DOHH2 (cell line): ENCODE measurements at regions not wholly inside any gene's neighbourhood (a gene's known extent, or its start where the extent isn't known, plus 50 kb on each side); places are given as distances from the start of the nearest gene placed in this dataset.

Source experiments
- H3F3A ChIP-seq: fragments of 200-600 bp; sonication (generic), shearing (Covaris generic); 2 replicates; pipeline ENCODE4 v1.6.0; 2016; ENCODE audit warnings: antibody characterized with exemption, mild to moderate bottlenecking; ENCODE audit not compliant: control insufficient read depth, insufficient read depth
- H3K27ac ChIP-seq: fragments of 200-600 bp; sonication (generic); 2 replicates; pipeline ENCODE4 v1.5.1; 2014; ENCODE audit warnings: low read depth, mild to moderate bottlenecking, low read length, moderate library complexity
- H3K27me3 ChIP-seq: fragments of 200-600 bp; sonication (generic); 2 replicates; pipeline ENCODE4 v1.6.1; 2014; ENCODE audit warnings: mild to moderate bottlenecking, low read length, mixed read lengths; ENCODE audit not compliant: control insufficient read depth
- H3K36me3 ChIP-seq: fragments of 200-600 bp; sonication (generic); 2 replicates; pipeline ENCODE4 v1.6.1; 2014; ENCODE audit warnings: mild to moderate bottlenecking, low read length, moderate library complexity, mixed read lengths; ENCODE audit not compliant: control insufficient read depth
- H3K4me1 ChIP-seq: fragments of 200-600 bp; sonication (generic); 2 replicates; pipeline ENCODE4 v1.6.1; 2014; ENCODE audit warnings: mild to moderate bottlenecking, low read length, mixed read lengths; ENCODE audit not compliant: control insufficient read depth
- H3K4me2 ChIP-seq: fragments of 200-600 bp; sonication (generic); 2 replicates; pipeline ENCODE4 v1.6.0; 2014; ENCODE audit warnings: mild to moderate bottlenecking, low read length, moderate library complexity
- H3K4me3 ChIP-seq: fragments of 200-600 bp; sonication (generic); 2 replicates; pipeline ENCODE4 v1.5.1; 2014; ENCODE audit warnings: mild to moderate bottlenecking, low read length, mixed read lengths
- H3K79me2 ChIP-seq: fragments of 200-600 bp; sonication (generic); 2 replicates; pipeline ENCODE4 v1.6.1; 2014; ENCODE audit warnings: mild to moderate bottlenecking, low read length, mixed read lengths; ENCODE audit not compliant: control insufficient read depth
- H3K9me2 ChIP-seq: fragments of 200-600 bp; sonication (generic); replicated peaks from 2 replicates; pipeline ENCODE4 v1.6.1; 2014; ENCODE audit warnings: mild to moderate bottlenecking, low read length, mixed read lengths; ENCODE audit not compliant: control insufficient read depth
- H3K9me3 ChIP-seq: fragments of 200-600 bp; sonication (generic); 2 replicates; pipeline ENCODE4 v1.6.1; 2014; ENCODE audit warnings: antibody characterized with exemption, low read length, mixed read lengths; ENCODE audit not compliant: control insufficient read depth, insufficient read depth
- H4K20me1 ChIP-seq: fragments of 200-600 bp; sonication (generic); 2 replicates; pipeline ENCODE4 v1.6.0; 2014; ENCODE audit warnings: low read depth, mild to moderate bottlenecking, antibody characterized with exemption, low read length, moderate library complexity; ENCODE audit not compliant: control insufficient read depth, insufficient read depth
- EZH2phosphoT487 ChIP-seq: fragments of 200-600 bp; sonication (generic); IDR thresholded peaks from 2 replicates; pipeline ENCODE4 v1.6.1; 2017; ENCODE audit warnings: borderline replicate concordance, mild to moderate bottlenecking, antibody characterized with exemption, low read length, moderate library complexity, mixed read lengths
- TF ChIP-seq, protein P1 (sequence below): fragments of 200-600 bp; sonication (generic); IDR thresholded peaks from one replicate; pipeline ENCODE4 v1.5.1; 2014; ENCODE audit warnings: antibody characterized with exemption, mild to moderate bottlenecking, low read depth, low read length; ENCODE audit not compliant: poor library complexity, severe bottlenecking

DNA sequence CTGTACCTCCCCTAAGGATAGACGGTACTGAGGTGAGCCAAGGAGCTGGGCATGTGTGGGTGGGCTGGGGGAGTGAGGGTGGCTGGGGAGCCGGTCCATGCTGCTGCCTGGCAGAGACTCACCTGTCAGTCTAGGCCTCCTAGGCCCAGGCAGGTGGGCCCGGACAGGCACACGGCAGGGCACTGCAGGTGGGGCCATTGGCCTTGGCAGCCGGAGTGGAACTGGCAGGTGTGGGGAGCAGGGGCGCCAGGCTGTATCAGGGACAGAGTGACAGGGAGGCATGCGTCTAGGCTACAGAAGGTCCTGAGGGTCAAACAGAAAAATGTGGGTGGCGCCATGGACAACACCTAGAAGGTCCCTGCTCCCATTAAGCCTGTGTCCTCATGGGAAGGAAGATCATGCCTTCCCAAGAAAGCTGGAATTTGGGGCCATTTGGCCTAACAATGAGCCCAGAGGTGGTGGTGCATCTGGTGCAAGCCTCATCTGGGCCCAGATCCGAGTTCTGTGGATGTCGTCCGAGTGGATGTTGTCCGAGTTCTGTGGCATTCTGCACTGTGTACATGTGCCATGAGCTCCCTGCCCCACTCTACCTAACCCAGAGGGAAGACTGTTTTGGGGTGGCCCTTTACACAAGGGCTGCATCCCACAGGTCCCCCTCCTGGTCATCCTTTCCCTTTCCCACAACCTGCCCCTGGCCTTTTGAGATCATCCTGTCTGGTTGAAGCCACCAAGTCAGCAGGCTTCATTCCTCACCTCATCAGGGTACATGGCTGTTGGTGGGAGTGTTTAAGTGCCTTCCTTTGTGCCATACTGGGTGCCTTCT, 249.7 kb downstream of the GLI2 start:
- H3K9me3 ChIP-seq, result no peaks in the 10 kb centered on the region
- H3K36me3 ChIP-seq, result no peaks in the 10 kb centered on the region
- H3K4me1 ChIP-seq, result no peaks in the 10 kb centered on the region

DNA sequence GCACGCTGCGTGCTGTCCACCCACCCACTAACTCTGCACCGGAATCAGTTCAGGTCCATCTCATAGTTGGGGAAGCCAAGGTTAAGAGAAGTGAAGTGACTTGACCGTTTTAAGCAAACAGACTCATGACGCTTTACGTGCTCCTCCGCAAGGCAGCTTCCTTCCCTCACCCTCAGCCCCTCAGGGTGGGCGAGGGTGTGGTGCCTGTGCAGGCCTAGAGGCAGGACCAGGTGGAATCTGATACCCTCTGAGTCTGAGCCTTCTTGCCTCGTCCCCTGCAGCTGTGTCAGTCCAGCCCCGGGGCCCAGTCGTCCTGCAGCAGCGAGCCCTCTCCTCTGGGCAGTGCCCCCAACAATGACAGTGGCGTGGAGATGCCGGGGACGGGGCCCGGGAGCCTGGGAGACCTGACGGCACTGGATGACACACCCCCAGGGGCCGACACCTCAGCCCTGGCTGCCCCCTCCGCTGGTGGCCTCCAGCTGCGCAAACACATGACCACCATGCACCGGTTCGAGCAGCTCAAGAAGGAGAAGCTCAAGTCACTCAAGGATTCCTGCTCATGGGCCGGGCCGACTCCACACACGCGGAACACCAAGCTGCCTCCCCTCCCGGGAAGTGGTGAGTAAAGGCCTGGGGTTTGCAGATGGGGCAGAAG, 250.5 kb downstream of the GLI2 start:
- no peak overlapping the region for H3K4me2 ChIP-seq
- no peaks in the 10 kb centered on the region for H4K20me1 ChIP-seq
- TF ChIP-seq, protein P1, sequence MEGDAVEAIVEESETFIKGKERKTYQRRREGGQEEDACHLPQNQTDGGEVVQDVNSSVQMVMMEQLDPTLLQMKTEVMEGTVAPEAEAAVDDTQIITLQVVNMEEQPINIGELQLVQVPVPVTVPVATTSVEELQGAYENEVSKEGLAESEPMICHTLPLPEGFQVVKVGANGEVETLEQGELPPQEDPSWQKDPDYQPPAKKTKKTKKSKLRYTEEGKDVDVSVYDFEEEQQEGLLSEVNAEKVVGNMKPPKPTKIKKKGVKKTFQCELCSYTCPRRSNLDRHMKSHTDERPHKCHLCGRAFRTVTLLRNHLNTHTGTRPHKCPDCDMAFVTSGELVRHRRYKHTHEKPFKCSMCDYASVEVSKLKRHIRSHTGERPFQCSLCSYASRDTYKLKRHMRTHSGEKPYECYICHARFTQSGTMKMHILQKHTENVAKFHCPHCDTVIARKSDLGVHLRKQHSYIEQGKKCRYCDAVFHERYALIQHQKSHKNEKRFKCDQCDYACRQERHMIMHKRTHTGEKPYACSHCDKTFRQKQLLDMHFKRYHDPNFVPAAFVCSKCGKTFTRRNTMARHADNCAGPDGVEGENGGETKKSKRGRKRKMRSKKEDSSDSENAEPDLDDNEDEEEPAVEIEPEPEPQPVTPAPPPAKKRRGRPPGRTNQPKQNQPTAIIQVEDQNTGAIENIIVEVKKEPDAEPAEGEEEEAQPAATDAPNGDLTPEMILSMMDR, result no peak
- TF ChIP-seq EZH2phosphoT487, result no peak
- no peak overlapping the region for H3K27ac ChIP-seq
- H3F3A ChIP-seq, result no peaks in the 10 kb centered on the region
- no peaks in the 10 kb centered on the region for H3K9me3 ChIP-seq
- H3K79me2 ChIP-seq, result no peaks in the 10 kb centered on the region
- H3K9me2 ChIP-seq, result no peaks in the 10 kb centered on the region
- no peaks in the 10 kb centered on the region for H3K36me3 ChIP-seq
- no peaks in the 10 kb centered on the region for H3K4me1 ChIP-seq
- no peak overlapping the region for H3K4me3 ChIP-seq
- H3K27me3 ChIP-seq, result no peaks in the 10 kb centered on the region

More for the DNA sequence above, 249.7 kb downstream of the GLI2 start:
- Histone ChIP-seq H3K27ac (no peak overlapping the region), H3F3A (no peaks in the 10 kb centered on the region), H3K27me3 (no peaks in the 10 kb centered on the region), H3K4me3 (no peak overlapping the region), H3K9me2 (no peaks in the 10 kb centered on the region), H4K20me1 (no peaks in the 10 kb centered on the region), H3K79me2 (no peaks in the 10 kb centered on the region), H3K4me2 (no peak overlapping the region)
- TF ChIP-seq EZH2phosphoT487, result no peak
- TF ChIP-seq, protein P1, result no peak

DNA sequence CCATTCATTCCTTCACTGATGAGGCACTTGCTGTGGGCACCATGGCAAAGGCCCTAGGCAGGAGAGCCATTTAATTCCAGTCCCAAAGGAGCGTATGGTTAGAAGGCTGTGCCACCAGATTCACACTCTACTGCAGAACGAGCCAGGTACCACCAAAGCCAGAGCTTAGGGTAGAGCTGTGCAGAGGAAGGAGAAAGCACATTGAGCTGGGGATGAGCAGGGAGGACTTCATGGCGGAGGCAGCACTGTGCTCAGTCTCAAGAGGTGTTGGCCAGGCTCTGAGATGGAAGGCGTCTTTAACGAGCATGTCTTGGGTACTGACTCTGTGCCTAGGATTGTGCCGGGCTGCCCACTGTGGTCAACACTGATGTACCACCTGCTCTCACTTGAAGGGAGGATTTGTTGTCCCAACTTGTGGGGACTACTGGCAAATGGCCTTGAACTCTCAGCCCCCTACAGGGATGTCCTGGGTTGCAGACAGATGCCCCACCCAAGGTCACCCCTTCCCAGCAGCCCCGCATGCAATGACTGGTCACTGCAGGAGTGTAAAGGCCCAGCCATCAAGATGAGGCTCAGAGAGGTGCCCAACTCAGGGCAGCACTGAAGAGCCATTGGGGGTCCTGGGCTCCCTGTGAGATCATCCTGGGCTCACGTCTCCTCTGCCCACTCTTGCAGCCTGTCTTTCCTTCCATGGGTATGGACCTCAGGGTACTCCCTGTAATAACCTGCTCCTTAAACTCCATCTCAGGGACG, 251.4 kb downstream of the GLI2 start:
- Histone ChIP-seq H3K4me3 (no peak overlapping the region), H3K27ac (no peak overlapping the region), H3K79me2 (no peaks in the 10 kb centered on the region), H3F3A (no peaks in the 10 kb centered on the region), H4K20me1 (no peaks in the 10 kb centered on the region), H3K36me3 (no peaks in the 10 kb centered on the region), H3K27me3 (no peaks in the 10 kb centered on the region), H3K9me2 (no peaks in the 10 kb centered on the region), H3K4me1 (no peaks in the 10 kb centered on the region), H3K9me3 (no peaks in the 10 kb centered on the region), H3K4me2 (no peak overlapping the region)
- TF ChIP-seq, protein P1, result no peak
- TF ChIP-seq EZH2phosphoT487, result no peak
